Fibroblast of skin of back (primary cell): ENCODE measurements at regions not wholly inside any gene's neighbourhood (a gene's known extent, or its start where the extent isn't known, plus 50 kb on each side); places are given as distances from the start of the nearest gene placed in this dataset.
"Not testable (repeated sequence)": the region's sequence is repeated elsewhere in the genome, so short reads cannot be mapped to it uniquely, and the experiment has no call there.

Experiments
- DNase-seq: peaks from one replicate; pipeline ENCODE4 v3.0.0-alpha.2; 2013

DNA sequence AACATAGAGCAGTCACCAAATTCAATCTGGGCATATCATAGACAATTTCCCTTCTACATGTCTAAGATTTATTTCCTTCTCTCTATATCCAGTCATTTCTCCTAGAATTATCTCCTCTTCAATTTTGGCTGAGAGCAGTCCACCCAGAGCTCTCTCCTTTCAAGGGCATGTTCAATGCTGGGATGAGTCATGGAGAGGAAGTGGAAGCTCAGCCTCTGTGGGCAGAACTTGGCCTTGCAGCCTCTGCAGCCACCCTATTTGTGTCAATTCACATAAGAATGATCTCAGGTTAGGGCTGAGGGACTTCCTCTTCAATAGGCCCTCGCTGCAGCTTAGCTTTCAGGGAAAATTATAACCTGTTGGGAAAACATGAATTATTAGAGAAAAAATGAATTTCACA lies 560.8 kb downstream of the POM121L12 start:
- peak; percentile 13 for DNase-seq

- no peak for DNase-seq
Measured at GRCh38 chr7:53600296-53600695, 564.9 kb downstream of the POM121L12 start.

GRCh38 chr7:53602817-53603418 lies 567.5 kb downstream of the POM121L12 start:
- peak; percentile 0 for DNase-seq

DNA sequence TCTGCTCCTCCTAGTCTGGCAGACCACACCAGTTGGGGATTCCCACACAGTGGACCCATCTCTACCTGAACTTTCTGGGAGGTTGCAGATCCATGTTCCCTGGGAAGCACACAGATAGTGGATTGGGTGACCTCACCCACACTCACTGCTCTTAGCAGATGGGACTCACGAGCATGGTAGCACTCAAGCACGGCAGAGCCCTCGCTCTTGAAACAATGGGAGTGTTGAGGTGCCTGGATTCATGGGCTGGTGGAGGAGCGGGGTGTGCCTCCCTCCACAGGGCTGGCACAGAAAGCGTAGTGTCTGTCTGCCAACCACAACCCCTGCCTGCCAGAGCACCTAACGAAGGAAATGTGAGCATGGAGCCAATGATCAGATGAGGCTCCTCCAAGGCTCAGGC lies 568.0 kb downstream of the POM121L12 start:
- DNase-seq = no peak

DNA sequence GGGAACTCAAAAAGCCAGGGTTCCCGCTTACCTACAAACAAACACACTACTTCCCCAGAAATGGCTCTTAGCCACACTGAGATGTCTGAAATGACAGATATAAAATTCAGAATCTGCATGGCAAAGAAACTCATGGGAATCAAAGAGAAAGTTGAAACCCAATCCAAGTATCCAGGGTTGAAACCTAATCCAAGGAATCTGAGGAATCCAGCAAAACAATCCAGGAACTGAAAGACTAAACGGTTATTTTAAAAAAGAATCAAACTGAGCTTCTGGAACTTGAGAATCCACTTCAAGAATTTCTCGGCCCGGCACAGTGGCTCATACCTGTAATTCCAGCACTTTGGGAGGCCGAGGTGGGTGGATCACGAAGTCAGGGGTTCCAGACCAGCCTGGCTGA lies 568.8 kb downstream of the POM121L12 start:
- peak; percentile 0 for DNase-seq

DNA sequence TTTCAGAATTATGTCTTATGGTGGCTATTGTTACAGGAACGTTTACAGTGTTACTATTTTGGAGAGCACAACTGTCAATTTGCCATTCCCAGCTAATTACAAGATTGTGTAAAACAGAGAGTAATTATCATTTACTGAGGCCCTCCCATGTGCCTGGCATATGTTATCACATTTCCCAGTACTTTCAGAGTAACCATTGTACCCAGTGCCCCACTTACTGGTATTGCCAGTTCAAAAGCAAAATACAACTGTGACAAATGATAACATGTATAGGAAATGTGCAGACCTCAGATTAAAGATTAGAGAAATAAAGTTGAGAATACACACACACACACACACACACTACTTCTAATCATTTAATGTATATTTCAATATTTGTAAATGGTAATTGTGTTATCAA lies 572.5 kb downstream of the POM121L12 start:
- DNase-seq = no peak

DNA sequence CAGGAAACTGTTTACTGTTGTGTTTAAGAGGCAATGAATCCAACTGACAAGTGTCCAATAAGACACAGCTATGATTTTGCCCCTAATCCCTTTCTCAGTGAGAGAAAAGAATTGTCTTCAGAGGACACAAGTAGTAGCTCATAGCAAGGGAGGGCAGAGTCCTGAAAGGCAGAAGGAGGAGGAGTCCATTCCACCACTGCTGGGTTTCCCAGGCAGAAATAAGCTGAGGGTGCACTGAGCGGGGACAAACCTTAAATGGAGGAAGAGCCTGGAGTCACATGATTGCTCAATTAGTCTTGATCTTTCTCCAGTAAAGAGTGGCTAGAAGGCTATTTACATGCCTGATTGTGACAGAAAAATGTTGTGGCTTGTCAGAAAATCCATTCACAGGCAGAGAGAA lies 573.8 kb downstream of the POM121L12 start:
- no peak for DNase-seq

DNA sequence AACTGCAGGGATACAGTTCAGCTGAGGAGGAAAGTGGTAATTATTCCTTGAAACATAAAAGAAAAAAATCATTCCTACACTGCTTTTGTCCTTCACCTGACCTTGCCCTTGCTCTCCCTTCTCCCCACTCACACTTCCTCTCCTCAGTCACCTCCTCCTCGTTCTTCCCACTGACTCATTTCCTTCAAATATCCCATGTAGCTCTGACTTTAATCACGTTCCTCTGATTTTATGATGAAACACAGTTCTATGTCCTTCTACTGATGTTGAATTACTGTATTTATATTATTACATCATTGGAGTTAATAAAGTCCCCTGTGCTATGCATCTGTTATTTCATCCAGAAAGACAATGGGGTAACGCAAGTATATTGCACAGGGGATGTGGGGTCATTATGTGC lies 575.6 kb downstream of the POM121L12 start:
- no peak for DNase-seq

DNA sequence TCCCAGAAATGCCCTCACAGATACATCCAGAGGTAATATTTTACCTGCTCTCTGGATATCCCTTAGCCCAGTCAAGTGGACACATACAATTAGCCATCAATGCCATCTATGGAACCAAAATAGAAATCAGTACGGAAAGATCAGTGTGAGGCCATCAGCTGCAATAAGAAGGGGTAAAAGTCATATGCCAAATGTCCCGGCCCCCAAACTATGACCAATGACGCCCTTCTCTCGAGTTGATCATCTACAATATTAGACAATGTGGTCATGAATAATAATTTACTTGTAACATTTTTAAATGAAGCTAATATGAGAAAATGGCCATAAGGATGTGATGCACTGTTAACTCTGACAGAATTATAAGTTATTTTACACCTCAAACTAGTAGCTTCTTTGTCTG lies 588.9 kb downstream of the POM121L12 start:
- no peak for DNase-seq

DNA sequence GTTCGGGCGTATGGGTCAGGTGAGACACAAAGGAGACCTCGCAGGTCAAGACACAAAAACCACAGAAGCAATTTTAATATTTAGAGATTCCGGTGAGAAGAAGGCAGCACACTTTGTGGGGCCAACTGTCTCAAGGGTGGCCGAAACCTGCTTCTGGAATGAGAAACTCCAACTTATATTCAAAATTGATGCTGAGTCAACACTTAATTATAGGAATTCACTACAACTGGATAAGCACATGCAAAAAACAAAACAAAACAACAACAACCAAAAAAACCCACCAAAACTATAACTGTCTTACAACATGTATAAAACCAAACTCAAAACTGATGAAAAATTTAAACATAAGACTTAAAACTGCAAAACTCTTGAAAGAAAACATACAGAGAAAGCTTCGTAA lies 593.3 kb downstream of the POM121L12 start:
- no peak for DNase-seq

DNA sequence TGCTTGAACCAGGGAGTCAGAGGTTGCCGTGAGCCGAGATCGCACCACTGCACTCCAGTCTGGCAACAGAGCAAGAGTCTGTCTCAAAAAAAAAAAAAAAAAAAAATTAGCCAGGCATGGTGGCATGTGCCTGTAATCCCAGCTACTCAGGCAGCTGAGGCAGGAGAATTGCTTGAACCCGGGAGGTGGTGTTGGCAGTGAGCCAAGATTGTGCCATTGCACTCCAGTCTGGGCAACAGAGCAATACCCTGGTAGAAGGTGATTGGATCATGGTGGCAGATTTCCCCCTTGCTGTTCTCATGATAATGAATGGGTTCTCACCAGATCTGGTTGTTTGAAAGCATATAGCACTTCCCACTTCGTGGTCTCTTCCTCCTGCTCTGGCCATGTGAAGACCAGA lies 599.8 kb downstream of the POM121L12 start:
- DNase-seq = not testable (repeated sequence)

DNA sequence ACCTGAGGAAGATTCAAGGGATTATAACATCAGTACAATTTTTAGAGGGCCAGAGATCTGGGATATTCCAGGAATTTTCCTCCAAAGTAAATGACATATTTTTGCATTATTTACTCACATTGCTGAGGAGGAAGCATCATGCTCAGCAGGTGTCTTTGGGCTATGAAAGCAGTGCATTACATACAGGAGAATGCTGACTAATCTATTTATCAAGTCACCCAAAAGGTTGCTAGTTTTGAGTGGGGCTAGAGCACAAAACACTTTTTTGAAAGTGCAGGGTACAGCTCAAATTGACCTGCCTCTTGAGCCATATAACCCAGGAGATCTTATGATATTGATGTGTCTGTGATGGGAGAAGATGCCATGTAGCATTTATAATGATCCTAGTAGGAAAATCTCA lies 603.1 kb downstream of the POM121L12 start:
- DNase-seq = no peak

DNA sequence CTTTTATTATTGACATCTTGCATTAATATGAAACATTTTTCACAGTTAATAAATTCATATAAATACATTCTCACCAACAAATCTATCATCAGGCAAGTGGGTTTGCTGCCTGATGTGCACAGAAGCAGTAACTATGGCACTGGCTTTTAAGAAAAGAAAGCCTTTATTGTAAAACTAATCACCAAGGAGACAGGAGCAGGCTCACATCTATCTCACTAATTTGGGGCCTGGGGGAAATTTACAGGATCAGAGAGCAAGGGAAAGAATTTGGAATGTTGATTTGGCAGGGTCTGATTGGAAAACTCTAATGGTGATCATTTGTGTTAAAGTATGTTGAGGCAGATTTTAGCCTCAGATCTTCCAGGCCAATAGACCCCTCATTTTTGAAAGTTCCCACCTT lies 605.7 kb downstream of the POM121L12 start:
- DNase-seq = no peak

DNA sequence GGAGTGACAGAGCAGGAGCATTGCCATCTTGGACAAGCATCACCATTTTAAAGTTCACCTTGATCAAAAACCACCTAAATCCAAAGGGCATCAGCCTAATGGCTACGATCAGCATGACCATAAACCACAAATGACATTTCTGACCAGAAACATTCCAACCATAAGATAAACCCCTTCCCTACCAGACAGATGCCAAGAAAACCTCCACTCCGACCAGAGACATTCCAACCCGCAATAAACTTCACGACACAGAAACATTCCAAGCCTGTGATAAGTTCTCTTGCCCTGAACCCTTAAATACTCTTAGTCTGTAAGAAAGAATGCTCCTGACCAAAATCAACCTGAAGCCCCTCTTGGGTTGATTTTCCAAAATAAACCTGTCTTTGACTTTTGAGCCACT lies 606.9 kb downstream of the POM121L12 start:
- DNase-seq = no peak

DNA sequence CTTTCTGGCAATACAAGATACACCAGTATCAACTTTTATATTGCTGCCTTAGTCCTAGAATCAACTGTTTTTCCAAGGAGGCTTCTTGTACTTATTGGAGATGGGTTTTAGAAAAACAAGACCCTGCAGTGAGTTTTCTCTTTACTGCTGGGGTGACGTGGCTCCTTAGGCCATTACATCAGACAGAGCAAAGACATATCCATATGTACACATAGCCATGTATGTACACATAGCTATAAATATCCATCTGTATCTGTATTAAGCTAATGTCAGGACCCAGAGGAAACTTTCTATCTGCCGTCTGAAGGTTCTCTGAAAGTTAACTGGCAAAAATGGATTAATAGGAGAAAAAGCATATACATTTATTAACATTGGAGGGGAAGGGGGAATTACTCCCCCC lies 607.4 kb downstream of the POM121L12 start:
- no peak for DNase-seq

DNA sequence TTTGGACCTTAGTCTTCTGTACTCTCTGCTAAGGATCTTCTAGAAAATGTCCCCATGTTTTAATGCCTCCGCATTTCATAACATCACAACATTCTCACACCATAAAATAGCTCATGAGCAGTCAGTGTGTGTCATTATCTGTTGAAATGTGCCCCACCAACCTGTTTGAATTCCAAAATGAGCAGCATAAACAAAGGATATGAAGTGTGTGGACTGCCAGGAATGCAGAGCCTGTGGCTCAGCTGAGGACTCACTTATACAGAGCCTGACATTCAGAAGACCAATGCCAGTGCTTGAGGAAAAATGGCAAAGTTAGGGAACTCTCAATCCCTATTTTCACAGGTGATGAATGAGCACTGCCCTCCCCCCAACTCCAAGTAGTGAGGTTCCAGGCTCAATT lies 621.4 kb downstream of the POM121L12 start:
- no peak for DNase-seq

- no peak for DNase-seq
Measured at GRCh38 chr7:53657586-53657985, 622.2 kb downstream of the POM121L12 start.

DNA sequence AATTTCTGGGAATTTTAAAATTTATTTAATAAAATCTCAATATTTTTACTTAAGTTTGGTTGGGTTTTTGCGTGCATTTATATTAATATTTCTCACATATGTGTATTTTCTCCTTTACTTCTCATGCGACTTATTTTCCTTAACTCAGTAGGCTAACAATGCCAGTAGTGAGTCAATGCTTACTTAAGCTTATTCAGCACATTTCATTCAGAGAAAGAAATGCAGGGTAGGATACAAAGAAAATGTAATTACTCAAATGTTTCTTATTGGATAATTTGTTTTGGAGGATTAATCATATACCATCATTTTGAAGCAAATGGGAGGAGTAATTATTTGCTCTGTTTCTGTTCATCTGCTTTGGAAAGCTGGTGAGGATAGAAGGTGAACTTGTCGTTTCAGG lies 623.5 kb downstream of the POM121L12 start:
- no peak for DNase-seq

DNA sequence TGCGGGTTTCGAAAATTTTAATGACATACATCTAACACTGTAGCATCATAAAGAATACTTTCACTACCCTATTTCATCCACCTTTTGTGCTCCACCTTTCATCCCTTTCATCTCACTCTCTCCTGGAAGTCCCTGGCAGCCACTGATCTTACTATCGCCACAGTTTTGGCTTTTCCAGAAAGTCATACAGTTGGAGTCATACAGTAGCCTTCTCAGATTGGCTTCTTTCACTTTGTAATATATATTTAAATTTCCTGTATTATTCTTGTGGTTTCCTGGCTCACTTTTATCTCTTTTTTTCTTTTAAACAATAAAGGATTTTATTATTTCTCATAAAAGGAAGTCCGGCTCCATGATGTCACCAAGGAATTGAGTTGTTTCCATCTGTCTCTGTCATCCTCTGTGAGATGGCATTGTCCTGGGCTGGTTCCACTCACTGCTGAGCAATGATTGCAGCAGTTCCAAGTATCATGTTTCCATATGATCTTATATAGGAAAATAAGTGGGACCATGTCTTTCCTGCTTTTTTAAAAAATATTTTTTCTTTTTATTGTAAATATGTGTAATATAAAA lies 626.3 kb downstream of the POM121L12 start:
- no peak for DNase-seq

- no peak for DNase-seq
Measured at GRCh38 chr7:53672681-53673080, 637.2 kb downstream of the POM121L12 start.

DNA sequence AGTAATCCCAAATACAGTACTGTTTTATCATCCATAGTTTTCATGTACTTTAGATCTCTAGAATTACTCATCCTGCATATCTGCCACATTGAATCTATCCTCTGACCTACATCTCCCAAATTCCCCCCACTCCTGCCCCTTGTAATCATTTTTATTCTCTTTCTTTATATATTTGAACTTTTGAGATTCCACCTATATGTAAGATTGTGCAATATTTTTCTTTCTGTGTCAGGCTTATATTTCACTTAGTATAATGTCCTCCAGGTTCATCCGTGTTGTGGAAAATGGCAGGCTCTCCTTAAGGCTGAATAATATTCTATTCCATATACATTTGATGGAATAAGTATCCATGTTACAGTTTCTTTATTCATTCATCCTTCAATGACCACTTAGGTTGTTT lies 640.4 kb downstream of the POM121L12 start:
- no peak for DNase-seq

DNA sequence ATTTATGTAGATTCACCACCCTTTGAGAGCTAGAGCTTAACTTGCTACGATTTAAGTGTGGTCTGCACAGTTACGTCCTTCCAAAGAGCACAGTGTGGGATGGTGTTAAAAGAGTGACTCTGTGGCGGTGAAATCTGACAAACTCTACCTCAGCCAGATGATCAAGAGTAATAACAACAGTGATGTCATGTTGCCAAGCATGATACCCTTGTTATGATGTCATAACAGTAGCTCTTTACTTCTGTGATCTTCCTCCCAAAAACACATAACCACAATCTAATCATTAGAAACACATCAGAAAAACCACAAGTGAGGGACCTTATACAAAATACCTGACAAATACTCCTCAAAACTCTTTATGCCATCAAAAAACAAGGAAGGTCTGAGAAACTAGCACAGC lies 649.3 kb downstream of the POM121L12 start:
- DNase-seq = no peak

DNA sequence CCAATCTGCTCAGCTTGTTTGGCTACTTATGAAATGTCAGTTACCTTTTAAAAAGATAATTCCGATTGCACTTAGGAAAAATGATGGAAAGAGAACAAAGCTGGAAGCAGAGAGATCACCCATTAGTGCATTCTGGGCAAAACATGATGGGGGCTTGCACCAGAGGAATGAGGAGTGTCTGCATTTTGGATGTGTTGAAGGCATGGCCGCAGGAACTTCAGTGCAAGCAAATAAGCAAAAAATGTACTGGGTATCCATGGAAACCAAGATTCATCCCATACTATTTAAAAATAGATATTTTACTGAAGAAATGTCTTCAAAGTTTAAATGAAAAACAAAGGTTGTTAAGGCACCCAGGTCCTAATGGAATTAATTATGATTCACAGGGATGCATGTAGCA lies 655.0 kb downstream of the POM121L12 start:
- DNase-seq = no peak

DNA sequence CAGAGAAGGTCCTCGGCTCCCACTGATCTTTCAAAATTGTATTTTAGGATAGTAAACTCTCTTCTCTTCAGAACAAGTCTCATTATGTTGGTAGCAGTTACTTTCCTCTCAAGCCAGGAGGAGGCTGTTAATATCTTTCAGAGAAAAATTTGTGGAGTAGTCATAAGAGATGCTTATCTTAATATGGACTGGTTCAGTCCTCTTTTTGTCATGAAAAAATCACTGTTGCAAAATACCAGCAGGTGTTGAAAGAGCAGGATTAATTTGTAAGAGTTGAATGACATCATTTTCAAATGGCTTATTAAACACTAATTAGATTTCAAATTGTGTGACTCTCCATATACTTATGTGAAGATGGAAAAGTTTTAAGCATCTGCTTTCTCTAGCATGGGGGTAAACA lies 662.5 kb downstream of the POM121L12 start:
- no peak for DNase-seq

GRCh38 chr7:53699215-53699837 lies 663.9 kb downstream of the POM121L12 start:
- no peak for DNase-seq
